HG02798 (cell line): ENCODE measurements at regions not wholly inside any gene's neighbourhood (a gene's known extent, or its start where the extent isn't known, plus 50 kb on each side); places are given as distances from the start of the nearest gene placed in this dataset.

Experiments used
- ATAC-seq: cut with Tn5 transposase; IDR thresholded peaks from one replicate; pipeline ENCODE4 v1.9.1; 2021; ENCODE audit warnings: mild to moderate bottlenecking; ENCODE audit not compliant: unreplicated experiment, poor library complexity

DNA sequence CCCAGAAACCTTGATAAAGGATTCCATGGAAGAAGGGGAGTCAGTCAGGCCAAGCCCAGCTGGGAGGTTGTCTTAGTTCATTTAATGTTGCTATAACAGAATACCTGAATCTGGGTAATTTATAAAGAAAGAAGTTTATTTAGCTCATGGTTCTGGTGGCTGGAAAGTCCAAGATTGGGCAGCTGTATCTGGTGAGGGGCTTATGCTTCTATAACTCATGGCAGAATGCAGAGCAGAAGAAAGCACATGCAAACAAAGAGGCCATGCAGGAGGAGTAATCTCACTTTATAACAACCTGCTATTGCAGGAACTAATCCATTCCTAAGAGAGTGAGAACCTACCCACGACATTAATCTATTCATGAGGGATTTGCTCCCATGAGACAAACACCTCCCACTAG, 54.2 kb upstream of the ANKRD1 start:
- ATAC-seq: no peak

DNA sequence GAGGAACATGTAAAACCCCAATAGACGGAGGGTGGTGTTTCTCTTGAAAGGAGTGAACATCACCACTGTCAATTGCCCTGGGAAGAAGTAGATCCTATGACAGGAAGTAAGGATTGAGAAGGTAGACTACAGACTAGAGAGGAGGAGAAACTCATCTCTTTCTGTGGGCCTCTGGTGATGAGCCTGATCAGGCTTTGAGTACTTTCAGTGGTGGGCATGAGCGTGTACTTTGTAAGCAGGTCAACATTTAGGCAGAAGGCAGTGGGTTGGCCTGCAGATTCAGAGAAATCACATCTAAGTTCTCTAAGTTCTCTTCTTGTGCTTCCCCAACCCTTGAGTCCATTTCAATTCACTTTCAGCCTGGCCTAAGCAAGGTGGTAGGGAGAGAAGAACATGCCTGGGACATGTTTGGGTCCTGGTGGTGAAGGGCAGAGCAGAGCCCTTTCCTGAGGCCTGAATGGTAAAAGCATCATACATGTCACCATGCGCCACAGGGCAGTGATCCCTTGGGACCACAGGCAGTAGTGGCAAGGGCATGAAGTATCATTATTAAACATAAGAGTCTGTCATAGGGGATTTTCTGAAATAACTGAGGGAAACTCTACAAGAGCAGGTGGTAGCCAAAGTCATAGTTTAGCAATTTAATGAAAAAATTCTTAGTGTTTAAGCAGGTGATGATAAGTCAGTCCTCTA, 56.4 kb upstream of the ANKRD1 start:
- peak; percentile 78 for ATAC-seq

DNA sequence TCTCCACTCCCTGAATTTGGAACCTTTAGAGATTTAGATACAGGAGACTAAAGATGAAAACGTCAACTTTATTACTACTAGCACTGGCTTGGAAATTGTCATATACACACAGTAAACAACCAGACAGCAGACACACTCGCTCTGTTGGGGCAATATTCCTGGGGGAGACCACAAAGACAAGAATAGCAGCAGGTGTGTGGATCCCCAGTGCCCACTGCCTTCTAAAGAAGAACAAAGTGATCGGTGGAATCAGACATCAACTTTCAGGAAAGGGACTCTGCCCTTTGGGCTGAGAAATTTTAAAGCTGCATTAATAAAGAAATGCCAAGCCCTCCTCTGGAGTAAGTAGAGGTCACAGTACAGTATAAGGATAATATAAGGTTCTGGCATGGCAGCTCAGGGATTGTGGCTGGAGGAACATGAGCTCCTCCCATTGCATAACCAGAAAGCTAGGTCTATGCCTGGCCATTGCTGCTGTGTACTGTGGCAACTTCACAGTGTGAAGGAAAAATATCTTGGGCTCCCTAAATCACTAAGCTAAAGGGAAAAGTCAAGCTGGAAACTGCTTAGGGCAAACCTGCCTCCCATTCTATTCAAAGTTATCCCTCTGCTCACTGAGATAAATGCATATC, 57.1 kb upstream of the ANKRD1 start:
- no peak for ATAC-seq

DNA sequence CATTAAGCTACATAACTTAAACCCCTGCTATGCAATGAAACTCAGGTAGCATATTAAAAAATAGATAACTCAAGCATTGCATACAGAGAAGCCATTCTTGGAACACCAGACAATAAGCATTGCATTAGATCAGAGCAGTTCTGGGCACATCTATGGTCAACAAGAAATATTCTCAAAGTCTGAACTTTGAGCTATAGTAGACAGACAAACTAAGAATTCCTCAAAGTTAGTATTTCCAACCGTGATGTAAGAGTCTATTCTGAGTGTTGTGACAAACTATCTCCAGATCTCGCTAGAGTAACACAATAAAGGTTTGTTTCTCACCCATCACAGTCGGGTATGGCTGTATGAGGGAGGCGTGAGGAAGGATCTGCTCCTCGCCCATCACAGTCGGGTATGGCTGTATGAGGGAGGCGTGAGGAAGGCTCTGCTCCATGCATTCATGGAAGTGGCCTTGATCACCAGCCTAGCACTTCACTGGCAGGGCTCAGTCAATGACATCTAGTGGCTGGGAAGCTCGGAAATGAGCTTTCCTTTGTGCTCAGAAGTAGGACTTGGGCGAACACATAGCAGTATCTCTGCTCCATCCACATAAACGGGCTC, 61.6 kb upstream of the ANKRD1 start:
- ATAC-seq: no peak

DNA sequence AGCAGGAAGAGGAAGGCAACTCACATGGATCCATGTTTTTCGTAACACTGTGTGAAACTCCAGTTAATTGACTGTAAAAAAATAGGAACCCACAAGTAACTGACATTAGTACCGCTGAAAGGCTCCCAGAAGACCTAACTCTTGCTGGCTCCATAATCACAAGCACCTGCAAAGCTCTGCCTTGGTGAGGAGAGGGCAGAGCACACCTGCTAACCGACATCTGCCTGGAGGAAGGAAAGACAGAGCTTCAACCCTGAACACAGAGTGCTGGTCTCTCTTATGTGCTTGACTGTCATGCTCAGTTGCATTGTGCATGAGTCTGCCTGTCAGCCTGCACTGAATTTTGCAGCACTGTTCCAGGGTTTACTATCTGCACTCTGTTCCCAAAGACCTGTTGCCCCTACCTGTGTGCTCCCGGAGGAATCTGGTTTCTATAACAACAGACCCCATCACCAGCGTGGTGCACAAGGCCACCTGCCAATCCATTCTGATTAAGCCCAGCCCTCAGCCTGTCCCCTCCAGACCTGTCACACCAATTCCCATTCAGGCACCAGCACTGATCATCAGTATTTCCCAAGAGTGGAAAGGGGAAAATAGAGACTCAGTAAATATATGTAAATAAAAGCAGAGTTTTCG, 63.1 kb upstream of the ANKRD1 start:
- no peak for ATAC-seq

DNA sequence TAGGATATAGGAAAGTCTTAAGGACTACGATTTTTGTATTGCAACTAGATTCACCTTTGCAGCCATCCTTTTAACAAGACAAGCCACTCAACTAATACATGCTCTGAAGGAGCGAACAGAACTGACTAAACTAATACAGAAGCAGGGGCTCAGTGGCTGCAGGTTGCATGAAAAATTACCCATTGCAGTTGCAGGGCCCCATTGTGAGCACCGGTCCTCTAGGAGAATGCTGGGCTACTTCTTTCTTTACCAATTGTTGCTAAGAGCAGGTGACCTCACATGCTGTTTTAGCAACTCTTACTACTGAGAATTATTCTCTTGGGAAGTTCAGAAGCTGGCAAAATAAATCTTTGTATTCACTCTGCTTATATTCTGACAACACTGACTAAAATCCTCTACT, 64.0 kb upstream of the ANKRD1 start:
- no peak for ATAC-seq

DNA sequence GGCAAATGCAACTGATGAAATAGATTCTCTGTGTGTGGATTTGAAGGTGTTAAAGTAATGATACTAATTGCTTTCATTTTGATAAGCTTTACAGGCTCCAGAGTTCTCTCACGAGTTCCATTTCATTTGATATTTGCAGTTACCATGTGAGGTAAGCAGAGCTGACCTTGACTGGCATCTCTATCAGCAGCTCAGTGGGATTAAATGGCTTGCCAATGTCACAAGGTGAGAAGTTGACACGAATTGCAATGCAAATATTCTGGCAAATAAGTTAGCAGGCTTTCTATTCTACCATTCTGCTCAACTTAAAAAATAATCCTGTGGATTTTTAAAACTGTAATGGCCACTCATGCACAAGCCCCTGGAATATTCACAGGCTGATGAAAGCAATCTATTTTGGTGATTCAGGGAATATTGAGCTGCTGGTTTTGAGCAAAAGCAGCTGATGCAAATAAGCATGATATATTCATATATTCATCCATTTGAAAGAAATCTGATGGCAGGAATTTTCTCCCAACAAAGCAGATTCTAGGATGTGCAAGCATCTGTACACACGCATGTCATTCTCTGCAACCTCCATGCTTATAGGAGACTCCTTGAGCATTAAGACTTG, 64.5 kb upstream of the ANKRD1 start:
- ATAC-seq: no peak

DNA sequence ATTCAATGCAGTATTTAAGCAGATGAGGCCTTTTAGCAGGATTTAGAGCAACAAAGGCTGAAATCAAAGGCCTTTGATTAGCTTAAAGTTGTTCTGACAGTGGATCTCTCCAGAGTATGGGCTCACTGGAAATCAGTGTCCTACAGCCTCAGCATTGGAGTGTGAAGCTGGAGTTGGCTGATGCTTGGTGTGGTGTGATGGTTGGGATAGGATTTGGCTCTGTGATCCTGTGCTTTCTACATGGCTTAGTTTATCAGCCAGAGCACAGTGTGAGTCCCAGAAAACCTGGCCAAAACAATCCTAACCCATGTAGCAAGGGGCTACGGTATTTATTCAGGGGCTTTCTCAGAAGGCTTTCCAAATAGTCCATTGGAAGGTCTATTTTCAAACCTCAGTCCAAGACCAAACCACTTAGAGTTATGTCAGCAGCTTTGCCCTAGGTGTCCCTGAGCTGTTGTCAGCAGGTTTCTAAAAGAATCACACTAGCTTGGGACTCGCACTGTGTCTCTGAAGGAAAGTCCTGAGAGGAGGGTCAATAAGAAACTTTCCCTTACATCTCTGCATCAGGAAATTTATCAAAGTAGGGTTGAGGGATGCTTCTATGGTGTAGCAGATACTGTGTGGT, 65.4 kb upstream of the ANKRD1 start:
- no peak for ATAC-seq

DNA sequence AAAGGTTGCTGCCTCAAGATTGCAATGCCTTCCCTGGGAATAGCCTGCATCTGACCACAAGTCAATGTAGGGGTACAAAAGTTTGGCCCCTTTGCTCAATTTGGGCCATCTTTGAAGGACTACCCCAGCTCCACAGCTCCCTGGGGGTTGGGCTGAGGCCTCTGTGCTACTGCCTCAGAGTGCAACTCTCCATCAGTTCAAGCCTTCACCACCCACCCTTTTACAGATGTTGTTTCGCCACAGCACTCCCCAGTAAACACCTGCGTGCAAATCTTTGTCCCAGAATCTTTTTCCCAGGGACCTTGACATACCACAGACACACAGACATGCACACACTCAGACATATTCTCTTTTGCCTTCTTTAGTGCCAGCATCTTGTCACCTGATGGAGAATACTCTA, 66.0 kb upstream of the ANKRD1 start:
- ATAC-seq: no peak

DNA sequence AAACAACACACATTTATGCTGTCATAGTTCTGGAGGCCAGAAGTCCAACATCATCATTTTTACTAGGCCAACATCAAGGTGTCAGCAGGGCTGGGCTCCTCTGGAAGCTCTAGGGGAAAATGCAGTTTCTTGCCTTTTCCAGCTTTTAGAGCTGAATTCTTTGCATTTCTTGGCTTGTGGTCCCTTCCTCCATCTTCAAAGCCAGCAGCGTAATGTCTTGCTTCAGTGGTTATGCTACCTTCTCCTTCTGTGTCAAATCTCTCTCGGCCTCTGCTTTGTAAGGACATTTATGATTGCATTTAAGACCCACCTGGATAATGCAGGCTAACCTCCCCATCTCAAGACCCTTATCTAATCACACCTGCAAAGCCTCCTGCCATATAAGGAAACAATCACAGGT, 66.5 kb upstream of the ANKRD1 start:
- no peak for ATAC-seq

DNA sequence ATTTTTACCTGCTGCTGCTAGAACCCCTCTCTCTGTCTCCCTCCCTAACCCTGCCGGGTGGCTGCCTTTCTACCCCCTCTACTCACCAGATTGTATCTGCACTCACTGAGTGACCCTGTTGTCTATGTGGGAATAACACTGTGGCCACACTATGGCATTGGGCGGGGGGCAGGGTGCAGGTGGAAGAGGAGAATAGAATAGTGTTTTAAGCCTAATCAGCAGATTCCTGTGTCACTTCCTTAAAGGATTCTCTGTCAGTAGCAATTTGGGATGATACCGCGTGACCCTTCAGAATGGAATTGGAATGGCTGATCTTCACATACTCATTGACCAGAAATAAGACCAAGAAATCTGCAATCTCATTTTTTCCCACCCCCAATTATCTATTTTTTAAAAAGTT, 67.1 kb upstream of the ANKRD1 start:
- ATAC-seq: no peak

DNA sequence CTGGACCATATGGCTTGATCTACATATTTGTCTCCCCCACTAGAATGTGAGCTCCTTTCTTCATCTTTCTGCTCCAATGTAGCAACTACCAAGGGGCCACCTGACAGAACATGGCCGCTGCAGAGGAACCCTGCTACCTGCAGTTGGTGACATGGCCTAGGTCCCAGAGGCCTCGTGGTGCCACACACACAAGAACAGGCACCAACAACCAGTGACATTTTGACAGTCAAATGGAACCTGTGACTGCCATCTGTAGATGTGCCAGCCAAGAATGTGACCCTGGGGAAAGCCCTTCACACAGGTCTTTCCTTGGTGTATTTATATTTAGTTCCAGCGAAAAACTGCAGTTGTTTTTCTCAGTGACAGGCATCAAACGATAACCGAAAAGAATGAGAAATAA, 67.9 kb upstream of the ANKRD1 start:
- ATAC-seq: no peak

DNA sequence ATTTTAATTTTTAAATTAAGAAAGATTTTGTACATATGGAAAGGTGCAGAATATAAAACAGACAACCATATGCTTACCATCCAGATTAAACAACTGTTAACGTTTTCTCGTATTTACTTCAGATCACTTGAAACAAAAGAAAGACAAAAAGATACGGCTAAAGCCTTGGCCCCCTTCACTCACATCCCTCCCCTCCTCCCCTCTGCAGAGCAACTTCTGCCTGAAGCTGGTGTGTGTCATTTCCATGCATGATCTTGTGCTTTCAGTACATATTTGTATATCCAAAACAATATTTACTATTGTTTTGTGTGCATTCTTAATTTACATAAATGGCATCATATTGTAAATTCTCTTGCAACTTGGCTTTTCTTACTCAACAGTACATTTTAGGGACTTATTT, 68.5 kb upstream of the ANKRD1 start:
- no peak for ATAC-seq

DNA sequence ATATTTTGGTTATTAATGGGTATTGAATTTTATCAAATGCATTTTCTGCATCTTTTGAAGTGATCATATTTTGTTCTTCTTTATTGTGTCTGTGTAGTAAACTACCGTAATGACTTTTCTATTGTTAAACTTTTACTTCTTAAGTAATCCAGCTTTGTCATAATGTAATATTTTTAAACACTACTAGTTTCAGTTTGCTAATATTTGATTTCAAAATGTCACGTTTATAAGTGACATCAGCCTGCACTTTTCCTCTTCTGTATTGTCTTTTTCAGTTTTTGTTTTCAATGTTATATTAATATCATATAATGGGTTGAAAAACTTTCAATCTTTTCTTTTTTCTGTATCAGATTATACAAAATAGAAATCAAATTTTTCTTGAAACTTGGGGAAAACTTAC, 71.6 kb upstream of the ANKRD1 start:
- no peak for ATAC-seq

DNA sequence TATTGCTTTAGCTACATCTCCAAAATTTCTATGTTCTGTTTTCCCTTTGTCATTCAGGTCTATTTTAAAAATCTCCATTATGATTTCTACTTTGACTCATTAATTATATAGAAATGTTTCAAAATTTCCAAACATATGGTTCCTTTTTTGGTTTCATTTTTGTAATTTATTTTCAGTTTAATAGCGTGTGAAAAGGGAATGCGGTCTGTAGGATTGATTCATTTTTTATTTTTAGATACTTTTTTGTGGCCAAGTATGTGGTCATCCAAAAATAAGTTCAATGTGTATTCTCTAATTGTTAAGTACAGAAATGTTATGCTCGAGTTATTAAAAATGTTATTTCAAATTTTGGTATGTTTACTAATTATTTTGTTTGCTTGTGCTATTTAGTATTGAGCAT, 72.5 kb upstream of the ANKRD1 start:
- ATAC-seq: no peak

DNA sequence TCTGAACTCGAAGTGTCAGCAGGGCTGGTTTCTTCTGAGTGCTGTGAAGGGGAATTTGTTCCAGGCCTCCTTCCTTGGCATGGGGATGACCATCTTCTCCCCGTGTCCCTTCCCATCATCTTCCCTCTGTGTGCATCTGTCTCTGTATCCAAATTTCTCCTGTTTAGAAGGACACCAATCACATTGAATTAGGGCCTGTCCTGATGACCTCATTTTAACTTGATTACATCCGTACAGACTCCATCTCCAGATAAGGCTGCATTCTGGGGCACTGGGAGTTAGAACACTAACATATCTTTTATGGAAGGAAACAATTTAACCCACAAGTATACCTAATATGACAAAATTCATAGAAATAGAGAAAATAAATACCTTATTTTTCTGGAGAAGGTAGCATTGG, 76.8 kb upstream of the ANKRD1 start:
- ATAC-seq: no peak

DNA sequence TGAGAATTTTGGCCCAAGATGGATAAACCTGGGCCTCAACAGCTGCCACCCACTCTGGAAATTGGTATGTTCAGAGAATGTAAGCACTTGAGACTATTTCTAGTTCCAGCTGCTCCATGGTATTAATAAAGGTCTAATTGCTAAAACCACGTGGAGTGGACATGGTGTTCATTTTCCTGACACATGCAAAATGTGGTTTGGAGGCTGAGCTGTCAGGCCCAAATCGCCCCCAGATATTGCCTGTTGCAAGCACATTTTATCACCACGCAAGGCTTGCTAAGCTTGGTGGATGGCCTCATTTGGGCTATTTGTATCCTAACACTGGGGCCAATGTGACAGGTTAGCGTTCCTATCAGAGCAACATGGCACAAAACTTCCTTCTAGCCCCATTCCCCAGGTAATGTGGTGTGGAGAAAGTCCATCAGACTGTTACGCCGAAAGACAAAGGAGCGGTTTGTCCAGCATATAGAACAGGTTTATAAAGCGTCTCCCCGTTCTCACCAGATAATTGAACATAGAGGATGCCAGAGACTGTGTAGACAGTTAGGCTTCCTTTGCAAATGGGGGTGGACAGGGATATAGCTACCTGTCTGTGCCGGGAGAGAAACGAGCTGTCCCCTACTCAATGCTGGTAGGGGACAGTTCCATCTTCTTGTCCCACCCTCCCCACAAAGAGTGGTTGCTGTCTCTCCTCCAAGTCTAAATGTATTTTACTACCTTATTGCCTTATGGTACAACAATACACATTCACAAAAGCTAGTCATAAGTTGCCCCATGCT, 78.0 kb upstream of the ANKRD1 start:
- ATAC-seq: peak; percentile 27

DNA sequence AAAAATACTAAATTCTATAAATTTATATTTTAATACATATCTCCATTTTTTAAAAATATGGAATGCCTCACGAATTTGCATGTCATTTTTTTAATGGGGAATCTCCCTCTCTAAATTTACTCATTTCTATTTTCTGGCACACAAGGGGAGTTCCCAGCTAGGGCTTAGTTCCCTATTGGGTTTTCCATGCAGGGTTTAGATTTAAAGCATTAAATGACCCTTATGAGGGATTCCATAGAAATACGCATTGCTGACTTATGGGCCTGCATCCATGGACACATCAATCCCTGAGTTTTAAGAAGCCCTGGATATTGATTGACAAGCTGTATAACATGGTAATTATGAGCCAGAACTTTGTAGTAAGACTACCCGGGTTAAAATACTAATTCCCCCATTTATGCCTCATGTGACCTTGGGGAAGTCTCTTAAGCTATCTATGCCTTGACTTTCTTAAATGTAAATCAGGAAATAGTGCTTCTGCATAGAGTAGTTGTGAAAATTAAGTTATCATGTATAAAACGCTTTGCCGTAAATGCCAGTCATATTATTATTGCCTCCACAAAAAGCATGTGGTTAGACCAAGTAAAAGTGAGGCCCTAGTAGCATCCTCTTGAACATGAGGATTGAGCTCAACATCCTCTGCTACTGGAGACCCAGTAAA, 78.8 kb upstream of the ANKRD1 start:
- peak; percentile 60 for ATAC-seq

DNA sequence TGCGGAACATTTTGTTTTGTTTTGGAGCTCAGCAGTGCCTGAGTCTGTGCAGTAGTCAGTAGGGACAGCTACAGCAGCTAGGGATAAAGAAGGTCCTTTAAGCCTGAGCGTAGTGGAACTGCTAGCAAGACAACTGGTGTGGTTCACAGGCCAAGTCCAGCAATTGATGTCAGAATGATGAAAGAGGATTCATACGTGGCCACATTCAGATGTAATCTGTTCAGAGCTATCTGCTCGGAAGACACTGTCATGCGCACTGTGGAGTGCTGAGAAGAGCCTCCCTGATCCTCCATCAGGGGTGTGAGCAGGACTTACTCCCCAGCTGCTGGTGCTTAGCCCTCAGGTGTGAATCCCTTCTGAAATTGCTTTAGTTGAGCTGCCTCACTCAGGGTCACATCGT, 79.6 kb upstream of the ANKRD1 start:
- no peak for ATAC-seq
